NCI-H1694 (cell line): ENCODE measurements at regions not wholly inside any gene's neighbourhood (a gene's known extent, or its start where the extent isn't known, plus 50 kb on each side); places are given as distances from the start of the nearest gene placed in this dataset.

ENCODE experiments used
- DNase-seq: peaks from one replicate; lab custom pipeline; 2025; lab: John Stamatoyannopoulos, UW

DNA sequence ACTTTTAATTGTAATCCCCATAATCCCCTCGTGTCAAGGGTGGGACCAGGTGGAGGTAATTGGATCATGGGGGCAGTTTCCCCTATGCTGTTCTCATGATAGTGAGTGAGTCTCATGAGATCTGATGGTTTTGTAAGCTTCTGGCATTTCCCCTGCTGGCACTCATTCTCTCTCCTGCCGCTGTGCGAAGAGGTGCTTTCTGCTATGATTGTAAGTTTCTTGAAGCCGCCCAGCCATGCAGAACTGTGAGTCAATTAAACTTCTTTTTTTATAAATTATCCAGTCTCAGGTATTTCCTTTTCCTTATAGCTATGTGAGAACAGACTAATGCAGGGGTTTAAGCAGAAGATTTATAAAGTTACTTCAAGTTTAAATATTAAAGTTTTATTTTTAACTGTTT lies 655.2 kb downstream of the EPHA4 start:
- no peak for DNase-seq

DNA sequence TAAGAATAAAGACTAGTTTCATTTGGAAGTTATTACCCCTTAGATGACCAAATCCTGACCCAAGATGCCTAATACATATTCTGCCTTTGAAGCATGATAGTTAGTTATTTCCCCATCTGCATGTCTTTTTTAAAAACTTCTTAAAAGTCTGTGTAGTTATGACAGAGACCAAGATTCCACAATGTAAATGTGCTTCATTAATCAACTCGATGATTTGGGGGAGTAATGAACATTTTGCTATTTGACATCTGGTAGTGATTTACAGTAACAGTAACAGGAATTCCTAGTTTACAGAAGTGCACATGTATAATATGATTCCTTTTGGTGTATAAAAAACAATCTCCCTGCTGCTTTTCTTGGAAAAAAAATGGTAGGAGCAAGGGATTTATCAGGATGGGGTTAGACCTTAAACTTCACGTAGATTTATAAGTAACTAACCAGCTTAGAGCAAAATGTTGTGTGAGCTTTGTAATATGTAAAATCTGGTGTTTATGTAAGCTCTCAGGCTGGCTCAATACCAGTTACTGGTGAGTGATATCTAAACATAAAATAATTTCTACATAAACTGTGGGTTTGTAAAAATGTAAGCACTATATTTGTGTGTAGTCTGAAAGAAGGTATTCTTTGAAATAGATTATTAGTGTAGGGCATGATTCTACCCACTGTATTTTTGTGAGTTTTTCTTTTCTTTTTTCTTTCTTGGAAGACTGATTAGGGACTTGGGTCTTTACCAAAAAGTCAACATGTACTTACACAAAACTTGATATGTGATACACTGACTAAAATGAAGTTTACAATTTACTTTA lies 641.6 kb downstream of the EPHA4 start:
- DNase-seq = no peak

GRCh38 chr2:220931491-220931890 lies 640.6 kb downstream of the EPHA4 start:
- DNase-seq = no peak

DNA sequence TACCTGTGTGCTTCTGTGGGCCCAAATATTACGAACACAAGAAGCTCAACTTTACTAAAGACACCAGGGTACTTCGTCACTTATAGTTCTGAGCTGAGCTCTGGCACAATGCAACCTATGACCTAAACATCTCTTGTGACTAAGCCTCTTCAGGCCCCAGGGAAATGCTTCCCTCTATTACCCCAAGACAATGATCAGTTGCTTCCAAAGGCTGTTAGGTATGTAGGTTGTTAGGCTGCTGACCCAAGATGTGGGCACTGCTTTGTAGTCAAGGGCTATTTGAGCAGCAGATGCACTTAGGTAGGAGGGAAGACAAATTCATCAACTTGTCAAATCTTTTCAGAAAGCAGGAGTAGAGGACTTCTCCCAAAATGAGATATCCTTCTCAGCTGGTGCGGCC lies 640.1 kb downstream of the EPHA4 start:
- DNase-seq = no peak

DNA sequence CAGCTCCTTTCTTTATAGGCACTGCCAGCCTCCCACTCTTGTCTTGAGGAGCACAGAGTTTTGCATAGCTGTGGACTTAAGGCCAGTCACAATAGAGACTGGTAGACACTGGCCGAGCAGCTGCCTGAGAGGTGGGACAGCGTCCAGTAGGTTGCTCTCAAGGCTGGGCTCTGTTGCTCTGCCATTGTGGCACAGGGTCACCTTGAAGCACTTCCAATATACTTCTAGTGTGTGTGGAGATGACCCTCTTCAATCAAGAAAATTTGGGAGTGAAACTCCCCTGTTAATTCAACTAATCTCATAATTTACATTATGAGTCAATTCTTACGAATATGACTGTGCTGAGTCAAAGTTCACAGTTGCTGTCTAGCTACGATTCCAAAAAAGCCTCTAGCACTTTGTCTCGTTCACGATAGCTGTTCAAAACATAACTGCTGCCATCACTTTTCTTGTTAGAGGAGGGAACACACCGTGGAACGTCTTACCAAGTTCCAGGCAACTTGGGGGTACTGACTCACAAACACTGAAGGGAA lies 636.2 kb downstream of the EPHA4 start:
- no peak for DNase-seq

- DNase-seq = no peak
Measured at GRCh38 chr2:220936641-220937197, 635.4 kb downstream of the EPHA4 start.

DNA sequence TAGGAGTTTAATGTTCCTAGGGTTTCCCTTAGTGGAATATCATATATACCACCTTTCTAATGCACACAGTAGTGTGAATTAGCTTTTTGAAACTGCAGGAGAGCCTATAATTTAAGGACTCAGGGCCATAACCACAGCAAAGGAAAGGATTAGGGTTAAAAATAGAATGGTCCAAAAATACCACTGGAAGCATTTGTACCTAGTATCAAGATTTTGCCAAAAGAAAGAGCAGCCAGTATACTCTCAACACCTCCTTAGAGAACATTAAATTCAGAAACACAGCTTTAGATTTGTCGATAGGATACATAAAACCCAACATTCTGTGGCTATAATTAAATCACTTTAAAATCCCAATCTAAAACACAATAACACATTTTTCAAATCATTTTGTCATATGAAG lies 634.9 kb downstream of the EPHA4 start:
- no peak for DNase-seq

DNA sequence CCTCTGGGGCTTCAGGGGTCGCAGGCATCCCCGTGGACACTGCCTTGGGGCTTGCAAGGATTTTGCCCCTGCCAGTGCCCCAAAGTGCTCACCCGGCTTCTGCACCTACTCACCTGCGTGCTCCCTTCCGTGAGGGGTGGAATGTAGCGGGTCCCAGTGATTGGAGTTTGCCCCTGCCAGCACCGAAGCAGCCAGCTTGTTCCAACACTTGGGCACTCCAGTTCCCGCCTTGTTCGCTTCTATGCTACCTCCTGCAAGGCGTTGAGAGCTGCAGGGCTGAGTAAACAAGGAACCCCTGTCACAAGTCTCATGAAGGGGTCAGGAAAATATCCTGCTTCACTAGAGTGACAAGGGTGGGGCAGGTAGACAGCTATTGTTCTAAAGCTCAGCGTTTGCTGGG lies 631.5 kb downstream of the EPHA4 start:
- no peak for DNase-seq

- no peak for DNase-seq
Measured at GRCh38 chr2:220941683-220942082, 630.4 kb downstream of the EPHA4 start.

DNA sequence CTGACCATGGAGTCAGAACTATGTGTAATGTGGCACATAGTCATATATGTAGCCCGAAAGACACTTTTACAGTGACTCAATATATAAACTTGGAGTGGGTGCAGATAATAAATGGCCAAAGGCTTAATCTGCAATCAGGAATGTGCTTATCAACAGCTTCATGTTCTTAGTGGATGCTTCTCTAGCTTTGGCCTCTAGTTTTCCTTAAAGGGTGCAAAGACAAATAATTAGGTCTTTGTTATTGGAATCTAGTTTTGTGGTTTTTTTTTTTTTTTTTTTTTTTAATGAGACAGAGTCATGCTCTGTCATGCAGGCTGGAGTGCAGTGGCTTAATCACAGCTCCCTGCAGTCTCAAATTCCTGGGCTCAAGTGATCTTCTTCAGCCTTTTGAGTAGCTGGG lies 625.6 kb downstream of the EPHA4 start:
- DNase-seq = no peak

GRCh38 chr2:220948579-220948978 lies 623.5 kb downstream of the EPHA4 start:
- no peak for DNase-seq

DNA sequence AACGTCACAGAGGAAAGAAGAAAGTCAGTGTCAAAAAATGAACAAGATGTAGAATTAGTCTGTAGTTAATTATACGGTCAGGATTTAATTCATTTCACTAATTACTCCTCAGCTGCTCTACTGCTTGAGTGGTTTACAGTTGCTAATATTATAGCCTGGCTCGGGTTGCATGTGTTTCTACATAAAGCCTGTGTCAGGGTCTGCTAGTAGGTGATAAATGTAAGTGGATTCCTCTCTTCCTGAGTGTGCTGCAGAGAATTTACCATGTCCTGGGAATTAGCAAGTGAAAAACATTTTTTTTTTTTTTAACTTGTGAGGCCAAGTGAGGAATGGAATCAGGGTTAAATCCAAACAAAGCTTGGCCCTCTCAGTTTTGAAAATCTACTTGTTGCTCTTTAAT lies 622.6 kb downstream of the EPHA4 start:
- DNase-seq = no peak

- DNase-seq = no peak
Measured at GRCh38 chr2:220955776-220956175, 616.3 kb downstream of the EPHA4 start.

DNA sequence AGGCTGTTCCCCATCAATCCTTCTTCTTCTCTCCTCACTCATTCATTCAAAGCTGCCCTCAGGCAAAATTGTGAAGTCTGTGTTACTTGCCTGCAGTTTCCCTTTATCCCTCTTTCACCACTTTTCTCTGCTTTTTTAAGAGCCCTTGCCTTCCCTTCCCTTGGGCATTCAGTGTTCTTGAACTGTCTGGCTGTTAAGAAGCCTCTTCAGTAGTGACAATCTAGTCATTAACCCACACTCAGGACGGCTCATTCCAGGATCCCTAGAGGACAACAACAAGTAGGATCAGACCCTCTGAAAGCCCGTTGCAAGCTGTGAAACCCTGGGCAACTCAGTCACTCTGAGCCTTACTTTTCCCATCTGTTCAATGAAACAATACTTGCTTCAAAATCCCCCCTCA lies 615.7 kb downstream of the EPHA4 start:
- no peak for DNase-seq

- DNase-seq = no peak
Measured at GRCh38 chr2:220959391-220959802, 612.7 kb downstream of the EPHA4 start.

GRCh38 chr2:220961143-220961860 lies 610.8 kb downstream of the EPHA4 start:
- DNase-seq = no peak

DNA sequence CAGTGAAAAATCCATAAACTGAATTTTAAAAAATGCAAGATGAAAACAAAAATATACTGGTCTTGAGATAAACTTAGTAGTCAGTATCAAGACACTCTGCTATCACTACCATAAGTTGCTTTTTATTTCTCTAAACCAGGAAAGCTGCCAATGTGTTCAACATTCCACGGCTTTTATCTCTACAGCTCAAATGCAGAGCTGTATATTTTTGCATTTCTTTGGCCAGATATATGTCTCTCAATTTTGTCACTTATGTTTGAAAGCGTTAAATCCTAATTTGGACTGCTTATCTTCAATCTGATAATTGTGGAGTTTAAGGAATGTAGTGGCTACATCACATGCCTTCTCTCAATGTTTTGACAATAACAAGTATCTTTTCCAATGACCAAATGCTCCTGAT lies 609.5 kb downstream of the EPHA4 start:
- no peak for DNase-seq

- DNase-seq = no peak
Measured at GRCh38 chr2:220963076-220963475, 609.0 kb downstream of the EPHA4 start.

GRCh38 chr2:220963930-220964329 lies 608.2 kb downstream of the EPHA4 start:
- no peak for DNase-seq

DNA sequence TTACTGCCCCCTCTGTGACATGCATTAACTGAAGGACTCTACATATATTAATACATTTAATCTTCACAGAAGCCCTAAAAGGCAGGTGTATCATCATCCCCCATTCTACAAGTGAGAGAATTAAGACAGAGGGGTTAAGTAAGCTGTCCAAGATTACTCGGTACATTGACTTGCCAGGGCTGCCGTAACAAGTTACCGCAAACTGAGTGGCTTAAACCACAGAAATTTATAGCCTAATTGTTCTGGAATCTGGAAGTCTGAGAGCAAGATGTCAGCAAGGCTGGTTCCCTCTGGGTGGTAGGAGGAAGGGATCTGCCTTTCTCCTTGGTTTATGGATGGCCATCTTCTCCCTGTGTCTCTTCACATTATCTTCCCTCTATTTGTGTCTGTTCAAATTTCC lies 605.5 kb downstream of the EPHA4 start:
- DNase-seq = no peak

- DNase-seq = no peak
Measured at GRCh38 chr2:220969348-220969747, 602.8 kb downstream of the EPHA4 start.

DNA sequence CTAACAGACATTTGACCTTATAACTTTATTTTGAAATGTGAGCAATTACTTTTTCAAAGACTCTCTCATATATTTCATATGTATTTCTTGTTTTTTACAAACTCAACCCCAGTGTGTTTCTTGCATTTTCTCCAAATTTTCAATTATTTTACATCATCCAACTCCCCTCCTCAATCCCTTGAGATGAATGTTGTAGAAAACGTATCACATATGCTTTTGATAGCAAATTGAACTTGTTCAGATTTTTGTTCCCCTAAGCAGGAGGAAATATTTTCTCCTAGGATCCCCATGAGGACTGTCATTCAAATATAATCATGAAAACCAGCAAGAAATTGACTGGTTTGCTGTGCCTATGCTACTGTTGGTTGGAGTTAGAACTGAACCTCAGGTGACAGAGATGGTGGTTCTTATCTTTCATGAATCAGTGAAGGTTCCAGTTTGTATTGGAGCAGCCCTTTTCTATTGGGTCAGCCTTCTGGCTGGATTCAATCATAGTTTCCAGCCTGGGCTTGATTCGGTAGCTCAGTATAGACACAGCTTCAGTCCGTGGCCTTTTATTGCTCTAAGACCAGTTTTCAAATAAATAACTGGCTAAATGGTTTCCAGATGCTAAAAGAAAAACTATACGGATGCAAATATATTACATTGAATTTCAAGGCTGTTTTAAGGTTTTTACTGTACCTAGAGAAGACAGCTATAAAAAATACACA lies 591.0 kb downstream of the EPHA4 start:
- no peak for DNase-seq
